Loucy (cell line): ENCODE measurements at regions not wholly inside any gene's neighbourhood (a gene's known extent, or its start where the extent isn't known, plus 50 kb on each side); places are given as distances from the start of the nearest gene placed in this dataset.

ENCODE experiments used
- H2AFZ ChIP-seq: fragments of 200-600 bp; sonication (generic); 2 replicates; pipeline ENCODE4 v1.6.0; 2016; ENCODE audit warnings: antibody characterized with exemption, mild to moderate bottlenecking, low read length, moderate library complexity
- H3F3A ChIP-seq: fragments of 200-600 bp; 2 replicates; pipeline ENCODE4 v1.6.0; 2016; ENCODE audit warnings: antibody characterized with exemption, low read depth, mild to moderate bottlenecking
- H3K27me3 ChIP-seq: fragments of 200-600 bp; sonication (generic); 2 replicates; pipeline ENCODE4 v1.6.1; 2014; ENCODE audit warnings: low read length, mild to moderate bottlenecking; ENCODE audit not compliant: insufficient read depth, poor library complexity, severe bottlenecking
- H3K36me3 ChIP-seq: fragments of 200-600 bp; sonication (generic); 2 replicates; pipeline ENCODE4 v1.6.1; 2016; ENCODE audit warnings: low read length; ENCODE audit not compliant: insufficient read depth
- H3K4me1 ChIP-seq: fragments of 200-600 bp; sonication (generic); 2 replicates; pipeline ENCODE4 v1.5.1; 2014; ENCODE audit warnings: low read length, mild to moderate bottlenecking; ENCODE audit not compliant: insufficient read depth, poor library complexity, severe bottlenecking
- H3K4me2 ChIP-seq: fragments of 200-600 bp; sonication (generic); 2 replicates; pipeline ENCODE4 v1.6.0; 2014; ENCODE audit warnings: antibody characterized with exemption, low read length, low read depth, mild to moderate bottlenecking; ENCODE audit not compliant: poor library complexity, severe bottlenecking
- H3K4me3 ChIP-seq: fragments of 200-600 bp; sonication (generic); 2 replicates; pipeline ENCODE4 v1.5.1; 2014; ENCODE audit warnings: low read length, mild to moderate bottlenecking, mixed read lengths; ENCODE audit not compliant: poor library complexity, severe bottlenecking
- H3K79me2 ChIP-seq: fragments of 200-600 bp; sonication (generic); 2 replicates; pipeline ENCODE4 v1.6.1; 2014; ENCODE audit warnings: low read length; ENCODE audit not compliant: insufficient read depth
- H3K9ac ChIP-seq: fragments of 200-600 bp; sonication (generic); 2 replicates; pipeline ENCODE4 v1.6.0; 2014; ENCODE audit warnings: mild to moderate bottlenecking, low read depth, low read length, moderate library complexity; ENCODE audit not compliant: poor library complexity, severe bottlenecking
- H3K9me2 ChIP-seq: fragments of 200-600 bp; sonication (generic); replicated peaks from 2 replicates; pipeline ENCODE4 v1.6.1; 2016; ENCODE audit warnings: low read depth, low read length, mixed read lengths
- H3K9me3 ChIP-seq: fragments of 200-600 bp; sonication (generic); 2 replicates; pipeline ENCODE4 v1.6.1; 2014; ENCODE audit warnings: mild to moderate bottlenecking, antibody characterized with exemption, low read length, low read depth; ENCODE audit not compliant: insufficient read depth
- H4K20me1 ChIP-seq: fragments of 200-600 bp; sonication (generic); 2 replicates; pipeline ENCODE4 v1.6.0; 2014; ENCODE audit warnings: antibody characterized with exemption, low read length, mild to moderate bottlenecking; ENCODE audit not compliant: insufficient read depth, poor library complexity, severe bottlenecking
- CTCF ChIP-seq: fragments of 200-600 bp; sonication (generic); conservative IDR thresholded peaks from 2 replicates; pipeline ENCODE4 v1.5.1; 2014; ENCODE audit warnings: mild to moderate bottlenecking, antibody characterized with exemption, low read length
- EZH2phosphoT487 ChIP-seq: fragments of 200-600 bp; IDR thresholded peaks from 2 replicates; pipeline ENCODE4 v1.6.1; 2018; ENCODE audit warnings: antibody characterized with exemption, mild to moderate bottlenecking, moderate library complexity, borderline replicate concordance

DNA sequence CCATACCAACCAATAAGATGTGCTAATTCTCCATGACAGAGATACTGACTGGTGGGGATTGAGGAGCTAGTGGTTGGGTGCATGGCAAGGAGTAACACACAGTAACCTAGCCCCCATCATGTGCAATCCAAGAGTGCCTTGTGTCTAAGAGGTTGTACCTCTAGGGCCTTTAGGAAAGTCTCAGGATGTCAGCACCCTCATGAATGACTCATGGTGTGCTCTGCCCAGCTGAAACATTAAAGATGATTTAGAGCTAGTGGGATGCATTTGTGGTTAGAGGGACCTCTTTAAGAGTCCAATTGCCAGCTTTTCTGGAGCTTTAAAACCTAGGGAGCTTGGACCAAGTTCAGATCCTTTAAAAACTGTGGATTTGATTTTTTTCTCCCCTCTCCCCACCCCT, 181.1 kb downstream of the HERPUD2 start:
- H3K27me3 ChIP-seq, result no peaks in the 10 kb centered on the region
- H3K36me3 ChIP-seq, result no peaks in the 10 kb centered on the region
- H3F3A ChIP-seq, result no peaks in the 10 kb centered on the region
- H4K20me1 ChIP-seq, result no peaks in the 10 kb centered on the region
- no peak overlapping the region for H3K9ac ChIP-seq
- no peak overlapping the region for H3K4me2 ChIP-seq
- H3K4me1 ChIP-seq, result no peaks in the 10 kb centered on the region
- H3K4me3 ChIP-seq, result no peak overlapping the region
- H3K9me3 ChIP-seq, result no peaks in the 10 kb centered on the region
- no peak for TF ChIP-seq EZH2phosphoT487
- TF ChIP-seq CTCF, result no peak
- H2AFZ ChIP-seq, result no peak overlapping the region
- H3K9me2 ChIP-seq, result no peaks in the 10 kb centered on the region
- H3K79me2 ChIP-seq, result no peaks in the 10 kb centered on the region

DNA sequence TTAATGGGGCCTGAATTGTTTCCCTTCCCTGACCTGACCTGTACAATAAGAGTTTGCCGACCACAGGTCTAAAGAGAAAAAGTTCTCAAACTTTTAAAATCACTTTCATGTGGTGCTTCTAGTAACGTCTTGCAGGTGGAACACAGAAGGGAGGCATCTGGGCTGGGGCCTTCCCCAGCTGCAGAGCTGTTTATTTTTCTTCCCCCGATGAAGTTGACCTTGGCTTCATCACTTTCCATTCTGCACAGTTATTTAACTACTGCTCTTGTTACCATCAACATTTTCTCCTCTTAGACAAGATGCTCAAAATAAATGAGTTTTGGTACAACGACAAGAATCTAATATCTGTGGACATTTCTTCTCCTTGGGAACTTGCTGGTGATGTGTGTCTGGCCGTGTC, 181.7 kb downstream of the HERPUD2 start:
- Histone ChIP-seq H4K20me1 (no peaks in the 10 kb centered on the region), H3K9me3 (no peaks in the 10 kb centered on the region), H3K27me3 (no peaks in the 10 kb centered on the region), H3K36me3 (no peaks in the 10 kb centered on the region), H3K79me2 (no peaks in the 10 kb centered on the region), H3K9ac (no peak overlapping the region), H3K4me3 (no peak overlapping the region), H3K9me2 (no peaks in the 10 kb centered on the region), H3F3A (no peaks in the 10 kb centered on the region), H2AFZ (no peak overlapping the region), H3K4me1 (no peaks in the 10 kb centered on the region), H3K4me2 (no peak overlapping the region)
- no peak for TF ChIP-seq CTCF
- no peak for TF ChIP-seq EZH2phosphoT487

DNA sequence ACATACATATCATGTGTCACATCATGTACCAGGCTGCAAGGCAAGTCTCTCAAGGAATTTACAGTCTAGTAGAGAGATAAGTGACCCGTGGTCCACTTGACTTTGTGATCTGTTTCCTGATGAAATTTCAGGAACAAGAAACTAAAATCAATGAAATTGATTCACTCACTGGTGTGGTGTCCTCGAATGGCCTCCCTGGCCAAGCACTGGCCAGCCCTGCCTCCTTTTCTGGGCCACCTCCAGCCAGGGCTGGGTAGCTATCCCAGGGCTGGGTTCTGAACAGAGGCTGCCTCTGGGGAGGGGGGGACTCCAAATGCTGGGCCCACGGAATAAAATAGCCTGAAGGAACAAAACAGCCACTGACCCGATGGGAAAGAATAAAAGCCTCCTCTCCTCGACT, 182.2 kb downstream of the HERPUD2 start:
- Histone ChIP-seq H3K4me1 (no peaks in the 10 kb centered on the region), H3K36me3 (no peaks in the 10 kb centered on the region), H3K9ac (no peak overlapping the region), H3F3A (no peaks in the 10 kb centered on the region), H3K4me3 (no peak overlapping the region), H3K9me3 (no peaks in the 10 kb centered on the region), H3K79me2 (no peaks in the 10 kb centered on the region), H3K9me2 (no peaks in the 10 kb centered on the region), H2AFZ (no peak overlapping the region), H3K4me2 (no peak overlapping the region), H3K27me3 (no peaks in the 10 kb centered on the region), H4K20me1 (no peaks in the 10 kb centered on the region)
- TF ChIP-seq CTCF (no peak), EZH2phosphoT487 (no peak)
